Transverse colon (tissue), 4 donors: ENCODE measurements at regions not wholly inside any gene's neighbourhood (a gene's known extent, or its start where the extent isn't known, plus 50 kb on each side); places are given as distances from the start of the nearest gene placed in this dataset.

Source experiments
- DNase-seq: peaks from one replicate; pipeline ENCODE4 v3.0.0-alpha.2; 2019
- H3K27ac ChIP-seq, 4 donors: fragments of 200-600 bp; sonication (generic); 2 replicates each; pipeline ENCODE4 v1.5.1; 2016 to 2018; ENCODE audit warnings: inconsistent platforms in 4 of 4
- H3K27me3 ChIP-seq: fragments of 200-600 bp; sonication (generic); 2 replicates; pipeline ENCODE4 v1.5.1; 2017; ENCODE audit warnings: inconsistent platforms
- H3K36me3 ChIP-seq, 4 donors: fragments of 200-600 bp; sonication (generic); 2 replicates each; pipeline ENCODE4 v1.5.1; 2017 to 2019; ENCODE audit warnings: inconsistent platforms in 4 of 4
- H3K4me1 ChIP-seq, 4 donors: fragments of 200-600 bp; sonication (generic); 2 replicates each; pipeline ENCODE4 v1.5.1; 2017 to 2020; ENCODE audit warnings: inconsistent platforms in 4 of 4
- H3K4me3 ChIP-seq, 4 donors: fragments of 200-600 bp; sonication (generic); 1 replicate in 1 of 4; 2 replicates in 3 of 4; pipeline versions ENCODE4 v1.5.1 to v1.6.1; 2017 to 2019; ENCODE audit warnings: inconsistent platforms in 4 of 4
- H3K9me3 ChIP-seq, 2 donors: fragments of 200-600 bp; sonication (generic); 2 replicates each; pipeline ENCODE4 v1.5.1; 2017 to 2019; ENCODE audit warnings: inconsistent platforms in 2 of 2
- CTCF ChIP-seq, 5 experiments: fragments of 200-600 bp in 3 of 5; fragments of 450-650 bp in 2 of 5; sonication (generic) in 3 of 5; IDR thresholded peaks; 1 replicate in 2 of 5; 2 replicates in 3 of 5; pipeline ENCODE4 v1.5.1; 2016 to 2017; ENCODE audit warnings: antibody characterized with exemption in 5 of 5, inconsistent platforms in 3 of 5, mild to moderate bottlenecking in 2 of 5, moderate library complexity in 1 of 5
- EP300 ChIP-seq: sonication (generic); formaldehyde crosslinking; IDR thresholded peaks from one replicate; pipeline ENCODE4 v1.6.1; 2017; ENCODE audit warnings: antibody characterized with exemption, low read depth
- POLR2A ChIP-seq: fragments of 450-650 bp; IDR thresholded peaks from one replicate; pipeline ENCODE4 v1.6.1; 2016; ENCODE audit warnings: antibody characterized with exemption, mild to moderate bottlenecking, moderate library complexity
- POLR2AphosphoS5 ChIP-seq, 3 donors: sonication (generic); formaldehyde crosslinking; IDR thresholded peaks; one replicate each; pipeline ENCODE4 v1.6.1; 2016; ENCODE audit warnings: antibody characterized with exemption in 3 of 3
- WGBS, 2 donors: methylation state at CpG; one replicate each; pipeline ENCODE4 v1.1.5; 2018; ENCODE audit warnings: low coverage in 1 of 2; 5-methylcytosine and 5-hydroxymethylcytosine counted together
- in situ Hi-C, 4 donors: fragments of 200-750 bp; cut with MboI; loops; one replicate each; pipeline versions ENCODE4 v1.15.0 to v1.15.1; 2017; ENCODE audit warnings: low sequenced_read_pairs in 3 of 4, low pct_ligation_motif_present in 1 of 4, low pct_unique_long_range_greater_than_20kb in 1 of 4
- intact Hi-C: fragments of 100-400 bp; cut with DNase I; formaldehyde crosslinking; loops from one replicate; pipeline ENCODE4 v1.15.1; 2023; ENCODE audit warnings: low total_unique reads

GRCh38 chr6:154583546-154584188, 73.2 kb upstream of the CNKSR3 start:
- H3K9me3 ChIP-seq = no peaks in the 10 kb centered on the region
- in situ Hi-C loops (no loop called here), intact Hi-C loops (no loop called here)
- DNase-seq = peak; percentile 15
- H3K4me3 ChIP-seq = no peak overlapping the region
- TF ChIP-seq POLR2A = no peak
- no peak for TF ChIP-seq CTCF (IDR thresholded peaks at IDR 0.05)
- no peak for TF ChIP-seq EP300
- TF ChIP-seq POLR2AphosphoS5 (IDR thresholded peaks at IDR 0.05) = no peak
- H3K27me3 ChIP-seq = no peaks in the 10 kb centered on the region
- 40 to 54% methylated on average over 4 of the region's 4 CpGs for WGBS, 2 donors
- no peaks in the 10 kb centered on the region for H3K36me3 ChIP-seq
- H3K4me1 ChIP-seq = peaks cover 0 to 23% (median 0%) of the 10 kb centered on the region in 4 donors
- peak overlapping the region in 3 of 4 donors; percentile 39 to 48 (median 46) for H3K27ac ChIP-seq

GRCh38 chr6:154590756-154591155, 80.3 kb upstream of the CNKSR3 start:
- 42 to 74% methylated on average over 4 of the region's 4 CpGs for WGBS, 2 donors
- TF ChIP-seq EP300 (no peak), POLR2AphosphoS5 (IDR thresholded peaks at IDR 0.05) (peak in 2 of 3 donors; percentile 28 to 37)
- Histone ChIP-seq H3K4me3 (no peak overlapping the region), H3K27me3 (no peaks in the 10 kb centered on the region), H3K9me3 (no peaks in the 10 kb centered on the region), H3K36me3 (no peaks in the 10 kb centered on the region), H3K4me1 (peaks cover 0 to 18% (median 7%) of the 10 kb centered on the region in 4 donors), H3K27ac (peak overlapping the region; percentile 13 to 41 (median 20))
- intact Hi-C loops (no loop called here), in situ Hi-C loops (no loop called here)
- peak; percentile 18 for DNase-seq

- in situ Hi-C loops (no loop called here), intact Hi-C loops (no loop called here)
- 57 to 87% methylated on average over 1 of the region's 1 CpG for WGBS, 2 donors
- H3K36me3 ChIP-seq = no peaks in the 10 kb centered on the region
- H3K27ac ChIP-seq = peak overlapping the region; percentile 13 to 41 (median 20)
- DNase-seq = no peak
- H3K4me1 ChIP-seq = peaks cover 0 to 18% (median 7%) of the 10 kb centered on the region in 4 donors
- no peaks in the 10 kb centered on the region for H3K27me3 ChIP-seq
- H3K9me3 ChIP-seq = no peaks in the 10 kb centered on the region
- no peak overlapping the region for H3K4me3 ChIP-seq
- TF ChIP-seq POLR2A (no peak), EP300 (no peak), POLR2AphosphoS5 (IDR thresholded peaks at IDR 0.05) (no peak), CTCF (IDR thresholded peaks at IDR 0.05) (no peak)
Observed at GRCh38 chr6:154591234-154591633, 80.7 kb upstream of the CNKSR3 start.

- Histone ChIP-seq H3K36me3 (no peaks in the 10 kb centered on the region), H3K27ac (peak overlapping the region in 2 of 4 donors; percentile 26 to 69), H3K27me3 (no peaks in the 10 kb centered on the region), H3K4me3 (no peak overlapping the region), H3K9me3 (no peaks in the 10 kb centered on the region), H3K4me1 (peaks cover 0 to 18% (median 7%) of the 10 kb centered on the region in 4 donors)
- WGBS, 2 donors = 83 to 85% methylated on average over 10 of the region's 10 CpGs
- in situ Hi-C loops = no loop called here
- intact Hi-C loops = no loop called here
- no peak for DNase-seq
- TF ChIP-seq EP300 = no peak
- no peak for TF ChIP-seq CTCF (IDR thresholded peaks at IDR 0.05)
- no peak for TF ChIP-seq POLR2A
- TF ChIP-seq POLR2AphosphoS5 (IDR thresholded peaks at IDR 0.05) = no peak
Observed at GRCh38 chr6:154592199-154592860, 81.8 kb upstream of the CNKSR3 start.
